LNCaP clone FGC (cell line): ENCODE measurements at regions not wholly inside any gene's neighbourhood (a gene's known extent, or its start where the extent isn't known, plus 50 kb on each side); places are given as distances from the start of the nearest gene placed in this dataset.

Experiments
- DNase-seq: peaks from one replicate; pipeline ENCODE4 v3.0.0-alpha.2; 2011; ENCODE audit warnings: low read depth
- H3K4me3 ChIP-seq: 2 replicates; pipeline ENCODE4 v1.5.1; 2011; ENCODE audit warnings: mild to moderate bottlenecking, low read depth, low read length, control low read depth
- TF ChIP-seq, protein P1 (sequence below): IDR thresholded peaks from 2 replicates; pipeline ENCODE4 v1.5.1; 2012; ENCODE audit warnings: mild to moderate bottlenecking; ENCODE audit not compliant: control insufficient read depth, insufficient read depth; ENCODE audit errors: extremely low read depth

- no peak for DNase-seq
- TF ChIP-seq, protein P1, sequence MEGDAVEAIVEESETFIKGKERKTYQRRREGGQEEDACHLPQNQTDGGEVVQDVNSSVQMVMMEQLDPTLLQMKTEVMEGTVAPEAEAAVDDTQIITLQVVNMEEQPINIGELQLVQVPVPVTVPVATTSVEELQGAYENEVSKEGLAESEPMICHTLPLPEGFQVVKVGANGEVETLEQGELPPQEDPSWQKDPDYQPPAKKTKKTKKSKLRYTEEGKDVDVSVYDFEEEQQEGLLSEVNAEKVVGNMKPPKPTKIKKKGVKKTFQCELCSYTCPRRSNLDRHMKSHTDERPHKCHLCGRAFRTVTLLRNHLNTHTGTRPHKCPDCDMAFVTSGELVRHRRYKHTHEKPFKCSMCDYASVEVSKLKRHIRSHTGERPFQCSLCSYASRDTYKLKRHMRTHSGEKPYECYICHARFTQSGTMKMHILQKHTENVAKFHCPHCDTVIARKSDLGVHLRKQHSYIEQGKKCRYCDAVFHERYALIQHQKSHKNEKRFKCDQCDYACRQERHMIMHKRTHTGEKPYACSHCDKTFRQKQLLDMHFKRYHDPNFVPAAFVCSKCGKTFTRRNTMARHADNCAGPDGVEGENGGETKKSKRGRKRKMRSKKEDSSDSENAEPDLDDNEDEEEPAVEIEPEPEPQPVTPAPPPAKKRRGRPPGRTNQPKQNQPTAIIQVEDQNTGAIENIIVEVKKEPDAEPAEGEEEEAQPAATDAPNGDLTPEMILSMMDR, result no peak
- no peak overlapping the region for H3K4me3 ChIP-seq
Observed at GRCh38 chr1:94641990-94642389, 100.4 kb upstream of the F3 start.

GRCh38 chr1:94640125-94640524 is 98.6 kb upstream of the F3 start:
- TF ChIP-seq, protein P1, result no peak
- DNase-seq, result no peak

GRCh38 chr1:94637121-94637520 is 95.6 kb upstream of the F3 start:
- no peak for DNase-seq
- TF ChIP-seq, protein P1, result no peak
- H3K4me3 ChIP-seq, result no peak overlapping the region

More at GRCh38 chr1:94640125-94640524, 98.6 kb upstream of the F3 start:
- no peak overlapping the region for H3K4me3 ChIP-seq

- TF ChIP-seq, protein P1, result no peak
- DNase-seq, result no peak
- no peak overlapping the region for H3K4me3 ChIP-seq
Observed at GRCh38 chr1:94636624-94637023, 95.1 kb upstream of the F3 start.

GRCh38 chr1:94636100-94636499 is 94.5 kb upstream of the F3 start:
- H3K4me3 ChIP-seq, result no peak overlapping the region
- TF ChIP-seq, protein P1, result no peak
- no peak for DNase-seq

DNA sequence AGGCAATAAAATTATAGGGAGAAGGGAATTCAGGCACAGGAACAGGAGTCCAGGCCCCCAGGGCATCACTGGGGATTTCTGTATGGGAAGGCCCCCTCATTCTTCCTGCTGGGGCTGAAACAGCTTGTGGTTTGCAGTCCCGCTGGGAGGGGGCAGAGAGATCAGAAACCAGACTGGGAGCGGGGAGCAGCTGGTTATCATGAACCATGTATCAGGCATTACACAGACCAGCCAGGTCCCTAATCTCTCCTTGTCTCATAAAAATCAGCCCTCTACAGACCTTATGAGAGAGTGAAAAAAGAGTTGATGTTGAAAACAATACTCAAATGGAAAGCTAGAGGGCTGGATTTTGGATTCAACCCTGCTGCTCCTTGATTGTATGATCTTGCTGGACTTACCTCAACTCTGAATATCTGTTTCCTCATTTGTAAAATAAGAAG is 93.4 kb upstream of the F3 start:
- TF ChIP-seq, protein P1, result no peak
- no peak overlapping the region for H3K4me3 ChIP-seq
- no peak for DNase-seq

GRCh38 chr1:94633051-94633450 is 91.5 kb upstream of the F3 start:
- H3K4me3 ChIP-seq, result no peak overlapping the region
- TF ChIP-seq, protein P1, result no peak
- no peak for DNase-seq
